BLaER1 (cell line): ENCODE measurements at regions not wholly inside any gene's neighbourhood (a gene's known extent, or its start where the extent isn't known, plus 50 kb on each side); places are given as distances from the start of the nearest gene placed in this dataset.

Source experiments
- H3K27ac ChIP-seq: shearing (Covaris generic); formaldehyde crosslinking; 2 replicates; pipeline ENCODE4 v1.8.1; 2022
- H3K27me3 ChIP-seq: shearing (Covaris generic); formaldehyde crosslinking; 2 replicates; pipeline ENCODE4 v1.8.1; 2022
- H3K36me3 ChIP-seq: shearing (Covaris generic); formaldehyde crosslinking; 2 replicates; pipeline ENCODE4 v1.8.1; 2022
- H3K4me1 ChIP-seq: shearing (Covaris generic); formaldehyde crosslinking; 2 replicates; pipeline ENCODE4 v1.8.1; 2022
- H3K4me2 ChIP-seq: shearing (Covaris generic); formaldehyde crosslinking; 2 replicates; pipeline ENCODE4 v1.8.1; 2022
- H3K4me3 ChIP-seq: shearing (Covaris generic); formaldehyde crosslinking; 2 replicates; pipeline ENCODE4 v1.8.1; 2022
- H3K9ac ChIP-seq: shearing (Covaris generic); formaldehyde crosslinking; 2 replicates; pipeline ENCODE4 v1.8.1; 2022
- H3K9me3 ChIP-seq: shearing (Covaris generic); formaldehyde crosslinking; 2 replicates; pipeline ENCODE4 v1.8.1; 2022
- H4K20me1 ChIP-seq: shearing (Covaris generic); formaldehyde crosslinking; 2 replicates; pipeline ENCODE4 v1.8.1; 2022
- Cebpa-rat ChIP-seq: shearing (Covaris generic); IDR thresholded peaks from 2 replicates; pipeline ENCODE4 v1.8.1; 2022

GRCh38 chr13:85313761-85314503 is 485.3 kb downstream of the SLITRK6 start:
- Histone ChIP-seq H3K4me3 (no peak overlapping the region), H3K4me1 (no peaks in the 10 kb centered on the region), H3K9ac (no peak overlapping the region), H3K27ac (no peak overlapping the region), H3K27me3 (no peaks in the 10 kb centered on the region), H3K4me2 (no peak overlapping the region), H4K20me1 (no peaks in the 10 kb centered on the region), H3K9me3 (no peaks in the 10 kb centered on the region), H3K36me3 (no peaks in the 10 kb centered on the region)
- TF ChIP-seq Cebpa-rat = no peak

GRCh38 chr13:85312071-85312470 is 487.1 kb downstream of the SLITRK6 start:
- H3K27me3 ChIP-seq = no peaks in the 10 kb centered on the region
- no peak overlapping the region for H3K4me2 ChIP-seq
- no peaks in the 10 kb centered on the region for H3K4me1 ChIP-seq
- H3K27ac ChIP-seq = no peak overlapping the region
- no peak overlapping the region for H3K4me3 ChIP-seq
- H3K9me3 ChIP-seq = no peaks in the 10 kb centered on the region
- H3K9ac ChIP-seq = no peak overlapping the region
- H3K36me3 ChIP-seq = no peaks in the 10 kb centered on the region
- H4K20me1 ChIP-seq = no peaks in the 10 kb centered on the region
- no peak for TF ChIP-seq Cebpa-rat

- Histone ChIP-seq H3K36me3 (no peaks in the 10 kb centered on the region), H3K4me3 (no peak overlapping the region), H3K27me3 (no peaks in the 10 kb centered on the region), H3K9me3 (no peaks in the 10 kb centered on the region), H3K4me2 (no peak overlapping the region), H3K9ac (no peak overlapping the region), H4K20me1 (no peaks in the 10 kb centered on the region), H3K27ac (no peak overlapping the region), H3K4me1 (no peaks in the 10 kb centered on the region)
- TF ChIP-seq Cebpa-rat = no peak
These were observed 495.6 kb downstream of the SLITRK6 start for GRCh38 chr13:85303630-85304029.

- no peaks in the 10 kb centered on the region for H4K20me1 ChIP-seq
- H3K27me3 ChIP-seq = no peaks in the 10 kb centered on the region
- no peak overlapping the region for H3K4me2 ChIP-seq
- H3K4me1 ChIP-seq = no peaks in the 10 kb centered on the region
- H3K36me3 ChIP-seq = no peaks in the 10 kb centered on the region
- no peak overlapping the region for H3K9ac ChIP-seq
- no peak overlapping the region for H3K4me3 ChIP-seq
- H3K9me3 ChIP-seq = no peaks in the 10 kb centered on the region
- no peak overlapping the region for H3K27ac ChIP-seq
- TF ChIP-seq Cebpa-rat = no peak
These were observed 500.8 kb downstream of the SLITRK6 start for GRCh38 chr13:85298387-85298924.

- Histone ChIP-seq H3K27me3 (no peaks in the 10 kb centered on the region), H3K36me3 (no peaks in the 10 kb centered on the region), H3K4me3 (no peak overlapping the region), H3K27ac (no peak overlapping the region), H4K20me1 (no peaks in the 10 kb centered on the region), H3K9ac (no peak overlapping the region), H3K9me3 (peaks cover 9% of the 10 kb centered on the region; the same call in 1 of the 2 replicates), H3K4me1 (no peaks in the 10 kb centered on the region), H3K4me2 (no peak overlapping the region)
- no peak for TF ChIP-seq Cebpa-rat
These were observed 510.5 kb downstream of the SLITRK6 start for GRCh38 chr13:85288698-85289097.

- Histone ChIP-seq H3K9ac (no peak overlapping the region), H3K9me3 (peaks cover 9% of the 10 kb centered on the region; the same call in 1 of the 2 replicates), H3K27me3 (no peaks in the 10 kb centered on the region), H4K20me1 (no peaks in the 10 kb centered on the region), H3K4me3 (no peak overlapping the region), H3K4me1 (no peaks in the 10 kb centered on the region), H3K4me2 (no peak overlapping the region), H3K27ac (no peak overlapping the region), H3K36me3 (no peaks in the 10 kb centered on the region)
- no peak for TF ChIP-seq Cebpa-rat
These were observed 511.7 kb downstream of the SLITRK6 start for GRCh38 chr13:85287528-85287927.

GRCh38 chr13:85286081-85286480 is 513.1 kb downstream of the SLITRK6 start:
- no peak for TF ChIP-seq Cebpa-rat
- no peak overlapping the region for H3K4me2 ChIP-seq
- no peak overlapping the region for H3K9ac ChIP-seq
- H3K4me1 ChIP-seq = no peaks in the 10 kb centered on the region
- H3K36me3 ChIP-seq = no peaks in the 10 kb centered on the region
- H3K27me3 ChIP-seq = no peaks in the 10 kb centered on the region
- peaks cover 9% of the 10 kb centered on the region; the same call in 1 of the 2 replicates for H3K9me3 ChIP-seq
- H3K27ac ChIP-seq = no peak overlapping the region
- H3K4me3 ChIP-seq = no peak overlapping the region
- H4K20me1 ChIP-seq = no peaks in the 10 kb centered on the region

- Histone ChIP-seq H3K36me3 (no peaks in the 10 kb centered on the region), H3K27ac (no peak overlapping the region), H3K4me1 (no peaks in the 10 kb centered on the region), H3K9me3 (peaks cover 9% of the 10 kb centered on the region; the same call in 1 of the 2 replicates), H3K9ac (no peak overlapping the region), H3K4me2 (no peak overlapping the region), H3K4me3 (no peak overlapping the region), H3K27me3 (no peaks in the 10 kb centered on the region), H4K20me1 (no peaks in the 10 kb centered on the region)
- TF ChIP-seq Cebpa-rat = no peak
These were observed 514.9 kb downstream of the SLITRK6 start for GRCh38 chr13:85284349-85284748.

GRCh38 chr13:85283408-85283807 is 515.8 kb downstream of the SLITRK6 start:
- H3K4me2 ChIP-seq = no peak overlapping the region
- no peak overlapping the region for H3K27ac ChIP-seq
- TF ChIP-seq Cebpa-rat = no peak
- no peaks in the 10 kb centered on the region for H3K27me3 ChIP-seq
- no peak overlapping the region for H3K9ac ChIP-seq
- H3K9me3 ChIP-seq = peaks cover 4% of the 10 kb centered on the region; the same call in 1 of the 2 replicates
- no peak overlapping the region for H3K4me3 ChIP-seq
- no peaks in the 10 kb centered on the region for H3K36me3 ChIP-seq
- no peaks in the 10 kb centered on the region for H4K20me1 ChIP-seq
- no peaks in the 10 kb centered on the region for H3K4me1 ChIP-seq

- no peaks in the 10 kb centered on the region for H3K27me3 ChIP-seq
- H3K4me3 ChIP-seq = no peak overlapping the region
- H3K9ac ChIP-seq = no peak overlapping the region
- H3K9me3 ChIP-seq = no peaks in the 10 kb centered on the region
- no peak overlapping the region for H3K27ac ChIP-seq
- H3K36me3 ChIP-seq = no peaks in the 10 kb centered on the region
- TF ChIP-seq Cebpa-rat = no peak
- no peak overlapping the region for H3K4me2 ChIP-seq
- no peaks in the 10 kb centered on the region for H3K4me1 ChIP-seq
- H4K20me1 ChIP-seq = no peaks in the 10 kb centered on the region
These were observed 516.3 kb downstream of the SLITRK6 start for GRCh38 chr13:85282876-85283275.

GRCh38 chr13:85278851-85279250 is 520.4 kb downstream of the SLITRK6 start:
- Histone ChIP-seq H3K27me3 (no peaks in the 10 kb centered on the region), H3K27ac (no peak overlapping the region), H3K4me1 (no peaks in the 10 kb centered on the region), H3K9me3 (no peaks in the 10 kb centered on the region), H3K4me2 (no peak overlapping the region), H3K36me3 (no peaks in the 10 kb centered on the region), H3K9ac (no peak overlapping the region), H3K4me3 (no peak overlapping the region), H4K20me1 (no peaks in the 10 kb centered on the region)
- TF ChIP-seq Cebpa-rat = no peak
